Left renal cortex interstitium (tissue), 4 donors: ENCODE measurements at regions not wholly inside any gene's neighbourhood (a gene's known extent, or its start where the extent isn't known, plus 50 kb on each side); places are given as distances from the start of the nearest gene placed in this dataset.

ENCODE experiments used
- DNase-seq, 4 donors: peaks; one replicate each; pipeline ENCODE4 v3.0.0-alpha.2; 2013; ENCODE audit warnings: low read depth in 4 of 4, low spot score in 2 of 4, missing footprints in 1 of 4

DNA sequence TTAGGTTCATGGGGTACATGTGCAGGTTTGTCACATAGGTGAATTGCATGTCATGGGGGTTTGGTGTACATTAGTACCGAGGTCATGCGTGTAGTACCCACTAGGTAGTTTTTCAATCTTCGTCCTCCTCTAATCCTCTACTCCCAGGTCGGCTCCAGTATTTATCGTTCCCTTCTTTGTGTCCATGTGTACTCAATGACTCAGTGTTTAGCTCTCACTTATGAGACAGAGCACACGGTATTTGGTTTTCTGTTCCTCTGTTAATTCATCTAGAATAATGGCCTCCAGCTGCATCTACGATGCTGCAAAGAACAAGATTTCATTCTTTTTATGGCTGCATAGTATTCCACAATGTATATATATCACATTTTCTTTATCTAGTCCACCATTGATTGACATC, 850.9 kb upstream of the MDGA2 start:
- DNase-seq: no peak

DNA sequence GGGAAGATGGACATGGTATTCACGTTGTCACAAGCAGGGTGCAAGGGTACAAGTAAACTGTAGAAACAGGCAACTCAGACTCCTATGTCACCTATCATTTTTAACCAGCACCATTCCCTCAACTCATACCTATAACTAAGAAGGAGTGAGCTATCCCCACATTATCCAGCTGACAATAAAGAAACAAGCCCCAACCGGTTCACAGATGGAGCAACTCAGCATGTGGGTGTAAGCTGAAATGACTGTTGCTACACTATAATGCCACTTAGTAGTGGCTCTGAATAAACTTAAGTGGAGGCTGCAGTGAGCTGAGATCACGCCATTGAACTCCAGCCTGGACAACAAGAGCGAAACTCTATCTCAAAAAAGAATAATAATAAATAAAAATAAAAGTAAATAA, 829.5 kb upstream of the MDGA2 start:
- no peak for DNase-seq

DNA sequence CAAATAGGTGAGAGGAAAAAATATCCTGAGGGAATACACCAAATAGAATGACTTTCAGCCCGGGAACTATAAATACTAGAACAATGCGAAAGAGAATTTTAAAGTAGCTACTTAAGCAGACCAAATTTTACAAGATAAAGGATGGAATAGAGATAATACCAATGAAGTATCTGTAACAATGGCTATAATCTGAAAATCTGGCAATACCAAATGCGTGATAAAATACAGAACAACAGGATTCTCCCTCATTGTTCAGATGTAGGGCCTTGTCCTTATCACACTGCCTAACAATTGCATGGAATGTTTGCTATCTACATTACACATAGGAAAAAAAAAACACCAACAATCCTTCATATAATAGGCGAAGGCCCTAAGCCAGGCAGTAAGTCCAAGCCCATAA, 815.4 kb upstream of the MDGA2 start:
- no peak for DNase-seq

DNA sequence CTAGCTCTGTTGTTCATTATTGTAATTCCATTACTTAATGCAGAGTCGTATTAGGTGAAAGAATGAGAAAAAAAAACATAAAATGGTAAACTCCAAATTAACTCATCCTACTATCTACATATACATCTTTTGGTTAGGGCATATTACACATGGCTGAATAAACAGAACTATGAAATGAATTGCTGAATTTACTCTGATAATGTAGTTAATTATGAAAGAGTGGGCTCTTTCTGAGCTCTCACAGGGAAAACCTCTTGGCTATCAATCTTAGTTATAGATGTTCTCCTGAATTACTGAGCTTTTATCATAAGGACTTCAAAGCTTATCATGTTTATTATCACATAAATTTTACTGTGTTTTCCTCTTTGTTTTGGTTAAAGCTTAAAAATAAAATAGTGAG, 798.5 kb upstream of the MDGA2 start:
- DNase-seq: no peak

GRCh38 chr14:48456051-48456450, 780.6 kb upstream of the MDGA2 start:
- DNase-seq: no peak

DNA sequence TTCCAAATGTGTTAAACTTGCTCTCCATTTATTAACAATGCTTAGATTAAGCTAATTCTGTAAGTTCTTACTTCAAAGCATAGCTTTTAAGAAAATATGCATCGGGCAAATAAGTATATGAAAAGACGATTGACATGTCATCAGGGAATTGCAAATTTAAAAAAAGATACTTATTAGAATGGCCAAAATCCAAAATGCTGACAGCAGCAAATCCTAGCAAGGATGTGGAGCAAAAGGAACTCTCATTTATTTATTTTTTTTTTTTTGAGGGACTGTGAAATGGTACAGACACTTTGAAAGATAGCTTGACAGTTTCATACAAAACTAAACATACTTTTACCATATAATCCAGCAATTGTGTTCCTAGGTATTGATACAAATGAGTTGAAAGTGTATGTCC, 779.5 kb upstream of the MDGA2 start:
- no peak for DNase-seq

DNA sequence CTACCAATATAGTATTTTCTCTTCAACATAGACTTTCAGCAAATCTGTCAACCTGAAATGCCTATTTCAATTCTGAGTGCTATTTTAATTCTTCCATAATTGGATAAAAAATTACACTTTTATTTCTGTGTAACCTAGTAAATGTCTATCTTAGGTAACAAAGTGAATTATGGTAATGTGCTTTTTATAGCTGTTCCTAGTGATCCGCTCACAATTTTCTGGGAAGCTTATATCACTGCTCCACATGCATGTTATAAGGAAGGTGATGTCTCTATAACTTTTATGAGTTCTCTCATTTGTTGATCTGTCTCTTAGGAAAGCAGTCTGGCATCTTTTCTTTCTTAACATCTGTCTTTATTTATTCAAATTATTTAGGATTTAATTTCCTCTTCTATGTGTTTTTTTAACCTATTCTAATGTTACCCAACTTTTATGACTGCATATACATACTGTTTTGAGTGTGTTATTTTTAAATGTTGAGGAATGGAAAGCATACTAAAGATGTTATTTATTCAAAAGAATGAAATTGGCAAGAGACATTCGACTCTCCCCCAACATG, 777.1 kb upstream of the MDGA2 start:
- DNase-seq: no peak

DNA sequence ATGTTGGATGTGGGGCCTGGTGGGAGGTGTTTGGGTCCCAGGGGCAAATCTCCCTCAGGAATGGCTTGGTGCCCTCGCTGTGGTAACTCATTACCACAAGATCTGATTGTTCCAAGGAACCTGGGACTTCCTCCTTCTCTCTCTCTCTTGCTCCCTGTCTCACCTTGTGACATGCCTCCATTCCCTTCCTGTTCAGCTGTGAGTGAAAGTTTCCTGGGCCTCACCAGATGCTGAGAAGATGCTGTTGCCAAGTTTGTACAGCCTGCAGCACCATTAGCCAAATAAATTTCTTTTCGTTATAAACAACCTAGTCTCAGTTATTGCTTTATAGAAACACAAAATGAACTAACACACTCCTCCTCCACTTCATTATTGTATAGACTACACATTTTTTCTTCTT, 759.8 kb upstream of the MDGA2 start:
- no peak for DNase-seq

GRCh38 chr14:48430805-48431204, 755.4 kb upstream of the MDGA2 start:
- DNase-seq: no peak

DNA sequence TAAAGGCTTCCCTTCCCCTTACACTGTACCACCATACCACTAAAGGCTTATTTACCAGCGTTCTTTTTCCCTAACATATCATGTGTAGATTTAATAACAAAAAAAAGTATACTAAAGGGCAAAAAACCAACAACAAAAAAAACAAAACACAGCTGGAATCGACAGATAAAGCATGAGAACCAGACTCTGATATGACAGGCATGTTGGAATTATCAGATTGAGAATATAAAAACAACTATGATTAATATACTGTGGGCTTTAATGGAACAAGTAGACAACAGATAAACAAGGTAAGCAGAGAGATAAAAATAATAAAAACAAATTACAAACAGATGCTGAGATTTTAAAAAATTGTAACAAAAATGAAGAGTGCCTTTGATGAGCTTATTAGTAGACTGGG, 754.1 kb upstream of the MDGA2 start:
- DNase-seq: no peak

DNA sequence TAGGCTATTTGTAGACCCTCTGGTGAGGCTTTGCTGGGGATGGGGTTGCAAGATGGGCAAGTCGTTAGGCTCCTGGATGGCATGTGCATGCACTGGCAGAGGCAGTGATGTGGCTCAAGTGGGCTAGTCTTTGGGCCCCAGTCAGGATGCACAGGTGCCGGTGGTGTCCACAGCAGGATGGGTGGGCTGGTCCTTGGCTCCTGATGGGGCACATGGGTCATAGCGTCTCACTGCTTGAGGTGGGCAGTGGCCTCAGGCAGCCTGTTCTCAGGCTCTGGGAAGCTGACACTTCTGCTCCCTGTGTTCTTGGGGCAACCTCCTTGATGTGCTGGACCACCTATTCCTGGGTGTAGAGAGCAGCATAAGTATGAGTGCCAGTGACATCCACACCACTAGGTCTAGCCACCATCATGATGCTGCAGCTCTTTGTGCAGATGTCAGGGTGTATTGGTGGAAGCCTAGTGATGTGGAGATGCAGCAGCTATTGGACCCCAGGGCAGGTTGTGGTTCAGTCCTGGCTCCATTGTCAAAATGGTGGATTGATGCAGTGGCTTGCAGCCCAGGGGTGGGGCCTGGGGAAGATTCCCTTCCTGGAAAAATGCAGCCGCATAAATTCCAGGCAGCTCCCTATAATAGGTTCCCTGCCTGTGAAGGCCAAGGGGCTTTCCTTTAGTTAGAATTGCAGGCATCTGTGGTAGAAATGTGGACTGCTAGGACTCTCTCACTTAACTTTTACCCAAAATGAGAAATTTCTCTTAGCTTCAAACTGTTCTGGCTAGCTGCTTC, 742.5 kb upstream of the MDGA2 start:
- no peak for DNase-seq

GRCh38 chr14:48401321-48401720, 725.9 kb upstream of the MDGA2 start:
- no peak for DNase-seq

GRCh38 chr14:48398675-48399282, 723.4 kb upstream of the MDGA2 start:
- peak in 1 of 4 donors; percentile 33 for DNase-seq

DNA sequence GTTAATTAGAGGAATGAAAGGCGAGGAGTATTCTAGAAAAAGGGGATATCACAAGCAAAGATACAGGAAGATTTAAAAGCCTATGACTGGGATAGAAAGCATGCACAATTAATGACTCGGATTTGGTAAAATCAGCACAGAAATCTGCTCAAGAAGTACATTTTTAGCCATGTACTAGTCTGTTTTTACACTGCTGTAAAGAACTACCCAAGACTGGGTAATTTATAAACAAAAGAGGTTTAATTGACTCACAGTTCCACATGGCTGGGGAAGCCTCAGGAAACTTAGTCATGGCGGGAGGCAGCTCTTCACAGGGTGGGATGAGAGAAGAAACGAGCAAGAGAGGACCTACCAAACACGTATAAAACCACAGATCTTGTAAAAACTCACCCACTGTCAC, 716.3 kb upstream of the MDGA2 start:
- no peak for DNase-seq

DNA sequence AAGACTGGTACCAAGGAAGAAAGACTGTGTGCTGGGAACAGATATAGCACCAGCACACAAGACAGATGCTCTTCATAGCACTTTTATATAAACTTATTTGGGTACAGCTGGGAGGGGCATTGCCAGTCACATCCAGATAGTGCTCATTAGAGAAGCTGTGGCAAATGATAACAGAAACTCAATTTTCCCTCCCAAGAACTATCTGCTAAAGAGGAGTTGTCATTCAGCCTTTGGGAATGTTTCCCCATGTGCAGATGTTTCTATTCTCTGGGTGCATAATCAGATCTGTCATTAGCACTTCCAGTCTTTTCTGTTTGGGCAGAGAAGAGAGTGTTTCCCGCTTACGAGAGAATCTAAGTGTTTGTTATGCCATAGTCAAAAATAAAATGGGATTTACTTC, 714.9 kb upstream of the MDGA2 start:
- DNase-seq: no peak

- DNase-seq: no peak
Measured at GRCh38 chr14:48384821-48385220, 709.4 kb upstream of the MDGA2 start.

DNA sequence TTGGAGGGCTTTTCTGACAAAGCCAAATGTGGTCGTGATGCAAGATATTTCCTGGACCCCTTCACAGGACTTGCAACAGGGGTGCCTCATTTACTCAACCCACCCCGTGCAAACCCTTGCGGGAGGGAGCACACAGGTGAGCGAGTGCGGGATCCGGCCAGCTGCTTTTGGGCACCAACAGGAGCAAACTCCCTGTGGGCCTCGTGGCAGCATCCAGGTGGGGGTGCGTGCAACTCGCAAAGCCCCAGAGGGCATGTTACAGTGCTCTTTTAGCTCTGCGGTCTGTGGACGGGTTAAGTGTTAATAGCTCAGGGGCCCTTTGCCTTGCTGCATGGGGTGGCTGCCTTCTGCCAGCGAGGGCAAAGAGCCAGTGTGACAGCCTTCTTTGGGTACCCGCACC, 707.6 kb upstream of the MDGA2 start:
- no peak for DNase-seq

DNA sequence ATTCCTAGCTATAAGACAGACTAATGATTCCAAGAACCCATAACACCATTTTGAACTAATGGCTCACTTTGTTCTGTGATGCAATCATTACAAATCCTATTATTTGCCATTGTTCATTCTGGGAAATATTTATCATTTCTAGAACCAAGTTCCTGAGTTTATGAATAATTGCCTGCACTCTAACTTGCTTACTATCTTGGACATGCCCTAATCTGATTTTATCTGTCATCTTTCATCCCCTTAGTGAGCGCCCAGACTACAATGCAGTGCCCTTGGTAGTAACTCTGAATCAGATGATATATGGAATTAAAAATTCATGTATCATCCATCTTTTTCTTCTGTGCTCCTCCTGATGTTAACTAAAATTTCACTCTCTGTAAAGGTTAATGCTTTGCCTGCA, 703.1 kb upstream of the MDGA2 start:
- DNase-seq: no peak

DNA sequence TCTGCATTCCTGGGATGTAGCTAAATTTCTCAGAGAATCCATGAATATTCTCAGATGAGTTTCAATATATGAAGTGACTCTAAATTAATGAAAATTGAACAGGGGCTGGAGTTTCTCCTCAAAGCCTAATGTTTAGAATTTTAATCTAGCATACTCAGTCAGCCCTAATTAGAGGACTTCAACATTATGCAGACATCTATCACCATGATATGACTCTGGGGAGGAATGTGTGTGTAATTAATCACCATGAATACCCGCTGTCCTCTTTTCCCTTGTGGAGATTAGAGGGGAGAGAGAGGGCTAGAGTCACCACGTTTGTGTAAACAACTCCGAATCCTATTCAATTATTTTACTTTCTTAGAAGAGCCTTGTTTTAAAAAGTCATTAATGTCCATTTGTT, 698.6 kb upstream of the MDGA2 start:
- DNase-seq: peak in 1 of 4 donors; percentile 6

DNA sequence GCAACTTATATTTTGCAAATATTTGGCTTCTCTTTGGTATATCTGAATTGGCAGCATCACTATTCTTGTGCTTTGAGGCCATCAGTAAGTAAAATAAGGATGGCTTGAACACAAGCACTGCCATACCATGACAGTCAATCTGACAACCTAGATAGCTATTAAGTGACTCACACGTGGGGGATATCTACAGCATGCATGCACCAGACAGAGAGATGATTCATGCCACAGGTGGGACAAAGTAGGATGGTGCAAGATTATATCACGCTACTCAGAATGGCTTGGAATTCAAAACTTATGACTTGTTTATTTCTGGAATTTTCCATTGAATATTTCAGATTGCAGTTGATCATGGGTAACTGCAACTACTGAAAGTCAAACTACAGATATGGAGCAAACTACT, 675.6 kb upstream of the MDGA2 start:
- no peak for DNase-seq

DNA sequence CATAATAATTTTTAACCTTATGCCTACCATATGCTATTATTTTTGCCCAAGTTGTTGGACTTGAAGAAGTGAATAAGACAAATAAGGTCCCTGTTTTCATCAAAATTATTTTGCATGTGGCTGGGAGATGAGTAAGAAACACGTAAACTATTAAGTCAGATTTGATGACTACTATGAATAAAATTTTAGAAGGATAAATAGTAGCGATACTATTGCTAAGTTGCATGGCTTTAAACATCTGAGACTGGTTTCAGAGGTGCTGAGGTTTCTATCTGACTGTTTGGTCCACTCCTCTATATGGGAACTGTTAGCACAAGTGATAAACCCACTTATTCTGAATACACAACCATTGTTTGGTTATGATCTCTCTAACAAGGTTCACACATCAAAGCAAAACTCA, 674.3 kb upstream of the MDGA2 start:
- no peak for DNase-seq

- no peak for DNase-seq
Measured at GRCh38 chr14:48341069-48341468, 665.7 kb upstream of the MDGA2 start.
